ENCODE measurements at regions not wholly inside any gene's neighbourhood (a gene's known extent, or its start where the extent isn't known, plus 50 kb on each side); places are given as distances from the start of the nearest gene placed in this dataset.
"Not testable (repeated sequence)": the region's sequence is repeated elsewhere in the genome, so short reads cannot be mapped to it uniquely, and the experiment has no call there.

DNA sequence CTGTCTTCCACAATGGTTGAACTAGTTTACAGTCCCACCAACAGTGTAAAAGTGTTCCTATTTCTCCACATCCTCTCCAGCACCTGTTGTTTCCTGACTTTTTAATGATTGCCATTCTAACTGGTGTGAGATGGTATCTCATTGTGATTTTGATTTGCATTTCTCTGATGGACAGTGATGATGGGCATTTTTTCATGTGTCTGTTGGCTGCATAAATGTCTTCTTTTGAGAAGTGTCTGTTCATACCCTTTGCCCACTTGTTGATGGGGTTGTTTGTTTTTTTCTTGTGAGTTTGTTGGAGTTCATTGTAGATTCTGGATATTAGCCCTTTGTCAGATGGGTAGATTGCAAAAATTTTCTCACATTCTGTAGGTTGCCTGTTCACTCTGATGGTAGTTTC lies 153.1 kb downstream of the ALX1 start:
- H2BK12ac ChIP-seq (ENCODE audit: low read depth, low read length); H4K8ac ChIP-seq (ENCODE audit: extremely low read depth, insufficient read depth, low read length); H3K27ac ChIP-seq (ENCODE audit: low read depth, low read length); H3K18ac ChIP-seq (ENCODE audit: extremely low read depth, low read length); H3K56ac ChIP-seq (replicated peaks; ENCODE audit: insufficient read length, low read depth, low read length); H3K4me1 ChIP-seq (replicated peaks in 1 of 4; ENCODE audit: control insufficient read depth in 3 of 4, insufficient read depth in 4 of 4, low read length in 3 of 4); H2BK15ac ChIP-seq (ENCODE audit: low read length); H3K4ac ChIP-seq (replicated peaks; ENCODE audit: insufficient read length, low read depth, low read length); H4K20me1 ChIP-seq (replicated peaks in 1 of 2; ENCODE audit: control insufficient read depth in 1 of 2, insufficient read depth in 2 of 2, low read length in 2 of 2); H3K14ac ChIP-seq (ENCODE audit: insufficient read length); FAIRE-seq; H3K36me3 ChIP-seq (ENCODE audit: control insufficient read depth in 2 of 4, insufficient read depth in 4 of 4, low read length in 3 of 4); H3K79me2 ChIP-seq (ENCODE audit: control insufficient read depth in 1 of 2, insufficient read depth in 2 of 2, low read length in 2 of 2); H2BK5ac ChIP-seq (ENCODE audit: low read depth, low read length); H3K23ac ChIP-seq (ENCODE audit: insufficient read length); H3K9ac ChIP-seq (replicated peaks in 1 of 4; ENCODE audit: extremely low read depth in 1 of 4, low read depth in 3 of 4, low read length in 3 of 4); DNase-seq (ENCODE audit: low read depth in 1 of 2, low spot score in 2 of 2); H2AK5ac ChIP-seq (ENCODE audit: low read depth, low read length); H3K79me1 ChIP-seq (ENCODE audit: low read depth, low read length); H2AFZ ChIP-seq (ENCODE audit: low read length); H3K23me2 ChIP-seq (ENCODE audit: low read depth, low read length); H4K5ac ChIP-seq (ENCODE audit: insufficient read length, low read depth, low read length); CTCF ChIA-PET (ENCODE audit: partially characterized antibody); H2BK20ac ChIP-seq (ENCODE audit: low read length); POLR2A ChIA-PET (ENCODE audit: partially characterized antibody); H2BK120ac ChIP-seq (replicated peaks; ENCODE audit: low read depth, low read length); H3K4me3 ChIP-seq (ENCODE audit: extremely low read depth in 1 of 4, insufficient read depth in 2 of 4, low read depth in 3 of 4, low read length in 4 of 4); H3K4me2 ChIP-seq (ENCODE audit: insufficient read depth in 1 of 2, low read depth in 2 of 2, low read length in 2 of 2); H3K9me3 ChIP-seq (ENCODE audit: insufficient read depth in 2 of 2, low read depth in 1 of 2, low read length in 1 of 2); H4K91ac ChIP-seq (replicated peaks; ENCODE audit: insufficient read length, low read length); H3K27me3 ChIP-seq (replicated peaks in 1 of 4; ENCODE audit: control insufficient read depth in 3 of 4, extremely low read depth in 1 of 4, insufficient read depth in 3 of 4, low read length in 3 of 4): not testable (repeated sequence)
